ENCODE measurements at regions not wholly inside any gene's neighbourhood (a gene's known extent, or its start where the extent isn't known, plus 50 kb on each side); places are given as distances from the start of the nearest gene placed in this dataset.

DNA sequence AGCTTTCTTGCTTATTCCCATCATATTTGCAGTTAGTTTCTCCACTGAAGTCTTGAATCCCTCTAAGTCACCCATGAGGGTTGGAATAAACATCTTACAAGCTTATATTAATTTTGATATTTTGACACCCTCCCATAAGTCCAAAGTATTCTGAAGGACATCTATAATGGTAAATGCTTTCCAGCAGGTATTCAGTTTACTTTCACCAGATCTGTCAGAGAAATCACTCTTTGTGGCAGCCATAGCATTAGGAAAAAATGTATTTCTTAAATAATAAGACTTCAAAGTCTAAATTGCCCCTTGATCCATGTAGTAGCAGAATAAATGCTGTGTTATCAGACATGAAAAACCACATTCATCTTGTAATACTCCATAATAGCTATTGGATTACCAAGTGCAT is 1371.7 kb upstream of the PABPC4L start:
- Histone ChIP-seq H3K9me3 (ENCODE audit: insufficient read depth, low read depth) (no peaks in the 10 kb centered on the region), H3K27me3 (ENCODE audit: insufficient read depth, low read depth) (no peaks in the 10 kb centered on the region), H3K79me2 (ENCODE audit: low read depth) (no peaks in the 10 kb centered on the region), H3F3A (ENCODE audit: insufficient read depth, low read depth) (no peaks in the 10 kb centered on the region), H3K36me3 (ENCODE audit: low read depth) (no peaks in the 10 kb centered on the region), H4K20me1 (ENCODE audit: insufficient read depth) (no peaks in the 10 kb centered on the region), H3K27ac (no peak overlapping the region), H3K9me2 (ENCODE audit: insufficient read depth) (no peaks in the 10 kb centered on the region), H3K4me1 (replicated peaks; ENCODE audit: insufficient read depth) (no peaks in the 10 kb centered on the region), H3K4me2 (no peak overlapping the region), H2AFZ (no peak overlapping the region), H3K4me3 (no peak overlapping the region)
- DNase-seq = no peak
- intact Hi-C loops (cut with micrococcal nuclease; ENCODE audit: unreplicated experiment) = no loop called here
- CTCF ChIA-PET = no interaction called here
- POLR2A ChIA-PET (ENCODE audit: unreplicated experiment) = no interaction called here
- no peak for TF ChIP-seq EZH2 (IDR thresholded peaks at IDR 0.05; ENCODE audit: low read depth)
- TF ChIP-seq, protein P1, sequence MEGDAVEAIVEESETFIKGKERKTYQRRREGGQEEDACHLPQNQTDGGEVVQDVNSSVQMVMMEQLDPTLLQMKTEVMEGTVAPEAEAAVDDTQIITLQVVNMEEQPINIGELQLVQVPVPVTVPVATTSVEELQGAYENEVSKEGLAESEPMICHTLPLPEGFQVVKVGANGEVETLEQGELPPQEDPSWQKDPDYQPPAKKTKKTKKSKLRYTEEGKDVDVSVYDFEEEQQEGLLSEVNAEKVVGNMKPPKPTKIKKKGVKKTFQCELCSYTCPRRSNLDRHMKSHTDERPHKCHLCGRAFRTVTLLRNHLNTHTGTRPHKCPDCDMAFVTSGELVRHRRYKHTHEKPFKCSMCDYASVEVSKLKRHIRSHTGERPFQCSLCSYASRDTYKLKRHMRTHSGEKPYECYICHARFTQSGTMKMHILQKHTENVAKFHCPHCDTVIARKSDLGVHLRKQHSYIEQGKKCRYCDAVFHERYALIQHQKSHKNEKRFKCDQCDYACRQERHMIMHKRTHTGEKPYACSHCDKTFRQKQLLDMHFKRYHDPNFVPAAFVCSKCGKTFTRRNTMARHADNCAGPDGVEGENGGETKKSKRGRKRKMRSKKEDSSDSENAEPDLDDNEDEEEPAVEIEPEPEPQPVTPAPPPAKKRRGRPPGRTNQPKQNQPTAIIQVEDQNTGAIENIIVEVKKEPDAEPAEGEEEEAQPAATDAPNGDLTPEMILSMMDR (conservative IDR thresholded peaks at IDR 0.05) = no peak
- no TSS peak for BruUV-seq (replicated peaks)

DNA sequence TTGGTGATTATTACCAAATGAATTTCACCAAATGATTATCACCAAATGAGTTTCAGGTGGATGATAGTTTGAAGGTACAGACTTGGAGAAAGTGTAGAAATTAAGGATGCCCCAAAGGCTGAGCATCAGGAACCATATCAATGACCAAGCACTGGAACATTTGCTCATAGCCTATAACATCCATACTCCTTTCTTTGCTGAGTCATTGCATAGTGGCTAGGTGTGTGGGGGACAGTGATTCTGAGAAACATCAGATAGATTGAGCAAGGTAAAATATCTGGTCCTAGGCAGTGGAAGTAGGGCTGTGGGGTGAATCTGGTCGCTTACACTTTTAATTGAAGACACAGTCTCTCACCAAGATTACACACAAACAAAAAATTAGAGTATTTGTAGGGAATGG is 1362.5 kb upstream of the PABPC4L start:
- no TSS peak for BruUV-seq (replicated peaks)
- H4K20me1 ChIP-seq (ENCODE audit: insufficient read depth) = no peaks in the 10 kb centered on the region
- H3K4me3 ChIP-seq = no peak overlapping the region
- no peaks in the 10 kb centered on the region for H3K9me3 ChIP-seq (ENCODE audit: insufficient read depth, low read depth)
- TF ChIP-seq, protein P1 (conservative IDR thresholded peaks at IDR 0.05) = no peak
- no peak for TF ChIP-seq EZH2 (IDR thresholded peaks at IDR 0.05; ENCODE audit: low read depth)
- ChIA-PET POLR2A (ENCODE audit: unreplicated experiment) (no interaction called here), CTCF (no interaction called here)
- intact Hi-C loops (cut with micrococcal nuclease; ENCODE audit: unreplicated experiment) = no loop called here
- H3K79me2 ChIP-seq (ENCODE audit: low read depth) = no peaks in the 10 kb centered on the region
- H3K27me3 ChIP-seq (ENCODE audit: insufficient read depth, low read depth) = no peaks in the 10 kb centered on the region
- H3K4me1 ChIP-seq (replicated peaks; ENCODE audit: insufficient read depth) = no peaks in the 10 kb centered on the region
- DNase-seq = no peak
- no peak overlapping the region for H3K4me2 ChIP-seq
- H2AFZ ChIP-seq = no peak overlapping the region
- H3K27ac ChIP-seq = no peak overlapping the region
- H3K36me3 ChIP-seq (ENCODE audit: low read depth) = no peaks in the 10 kb centered on the region
- H3F3A ChIP-seq (ENCODE audit: insufficient read depth, low read depth) = no peaks in the 10 kb centered on the region
- H3K9me2 ChIP-seq (ENCODE audit: insufficient read depth) = no peaks in the 10 kb centered on the region

DNA sequence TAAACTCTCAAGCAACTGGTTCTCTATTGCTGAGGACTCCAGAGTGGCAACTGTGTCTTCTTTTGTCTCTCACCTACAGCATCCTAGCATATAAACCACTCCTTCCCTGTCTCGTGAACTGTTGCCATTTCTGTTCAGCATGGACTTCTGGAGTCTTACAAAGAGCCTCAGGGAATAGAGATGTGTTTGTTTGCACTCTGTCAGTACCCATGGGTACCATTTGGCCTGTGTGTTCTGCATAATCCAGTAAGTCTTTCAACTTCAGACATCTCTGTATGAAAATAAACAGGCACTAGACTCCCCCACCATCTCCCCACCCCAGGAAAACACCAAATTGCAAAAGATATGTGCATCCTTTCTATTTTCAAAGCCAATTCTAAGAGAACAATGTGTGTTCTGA is 1351.6 kb upstream of the PABPC4L start:
- Histone ChIP-seq H2AFZ (0 out of 2 replicates have a peak overlapping the region, but pooled peaks have one; percentile 58), H3K9me3 (ENCODE audit: insufficient read depth, low read depth) (no peaks in the 10 kb centered on the region), H3K79me2 (ENCODE audit: low read depth) (no peaks in the 10 kb centered on the region), H3K27ac (no peak overlapping the region), H3F3A (ENCODE audit: insufficient read depth, low read depth) (no peaks in the 10 kb centered on the region), H3K4me1 (replicated peaks; ENCODE audit: insufficient read depth) (no peaks in the 10 kb centered on the region), H3K4me3 (no peak overlapping the region), H4K20me1 (ENCODE audit: insufficient read depth) (no peaks in the 10 kb centered on the region), H3K4me2 (no peak overlapping the region), H3K9me2 (ENCODE audit: insufficient read depth) (no peaks in the 10 kb centered on the region), H3K36me3 (ENCODE audit: low read depth) (no peaks in the 10 kb centered on the region), H3K27me3 (ENCODE audit: insufficient read depth, low read depth) (no peaks in the 10 kb centered on the region)
- no TSS peak for BruUV-seq (replicated peaks)
- no peak for TF ChIP-seq EZH2 (IDR thresholded peaks at IDR 0.05; ENCODE audit: low read depth)
- TF ChIP-seq, protein P1 (conservative IDR thresholded peaks at IDR 0.05) = no peak
- DNase-seq = no peak
- POLR2A ChIA-PET (ENCODE audit: unreplicated experiment) = no interaction called here
- intact Hi-C loops (cut with micrococcal nuclease; ENCODE audit: unreplicated experiment) = no loop called here
- CTCF ChIA-PET = no interaction called here
